ENCODE measurements at regions not wholly inside any gene's neighbourhood (a gene's known extent, or its start where the extent isn't known, plus 50 kb on each side); places are given as distances from the start of the nearest gene placed in this dataset.

DNA sequence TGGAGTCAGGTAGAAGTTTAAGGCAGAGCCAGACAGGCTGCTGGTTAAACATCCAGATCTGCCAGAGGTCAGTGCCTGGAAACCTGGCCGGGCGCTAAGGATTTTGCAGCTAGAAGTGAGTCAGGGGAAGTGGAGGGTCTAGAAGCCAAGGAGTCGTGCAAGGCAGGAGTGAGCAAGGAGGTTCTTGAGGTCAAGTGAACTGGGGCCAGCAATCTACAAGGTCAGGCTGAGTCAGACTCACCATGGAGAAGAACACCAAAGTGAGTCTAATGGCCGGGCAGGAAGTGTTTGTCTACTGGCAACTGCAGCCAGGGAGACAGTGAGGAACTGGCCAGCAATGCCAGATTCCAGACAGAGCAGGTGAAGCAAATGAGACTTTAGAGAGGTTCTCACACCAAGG lies 628.2 kb downstream of the ETNK1 start:
- TF ChIP-seq POLR2A (IDR thresholded peaks at IDR 0.05; ENCODE audit: low read depth, low read length) = no peak
- no peak for TF ChIP-seq POLR2AphosphoS5 (IDR thresholded peaks at IDR 0.05; ENCODE audit: low read depth, low read length)
